ENCODE measurements at regions not wholly inside any gene's neighbourhood (a gene's known extent, or its start where the extent isn't known, plus 50 kb on each side); places are given as distances from the start of the nearest gene placed in this dataset.

DNA sequence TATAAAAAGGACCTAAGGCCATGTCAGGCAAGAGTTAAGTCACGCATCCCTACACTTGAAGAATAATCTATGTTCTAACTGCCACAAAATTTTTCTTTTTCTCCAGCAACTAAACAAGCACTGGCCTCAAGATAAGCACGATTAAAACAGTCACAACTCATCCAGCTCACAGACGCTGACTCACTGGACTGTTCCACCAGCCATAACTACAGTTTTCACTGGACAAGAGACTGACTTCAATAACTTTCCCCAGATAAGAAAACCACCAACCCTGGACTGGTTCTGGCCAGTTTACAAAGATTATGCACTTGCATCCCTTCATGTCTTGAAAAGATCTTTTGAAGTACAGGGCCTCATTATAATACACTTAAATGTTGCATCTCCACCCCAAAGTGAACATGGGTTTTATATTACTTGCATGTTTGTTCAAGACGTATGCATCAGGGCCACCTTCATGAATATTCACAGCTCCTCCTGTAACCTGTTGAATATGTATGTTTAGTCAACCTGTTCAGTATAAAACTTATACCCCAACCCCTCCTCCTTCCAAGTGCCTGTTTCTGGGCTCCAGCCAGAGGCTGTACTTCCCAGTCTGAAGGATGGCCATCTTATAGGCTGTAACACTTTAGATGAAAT is 129.3 kb upstream of the EPB41L4A start:
- Histone ChIP-seq H3K27me3 (replicated peaks in 2 of 5; ENCODE audit: control insufficient read depth in 4 of 5, insufficient read depth in 5 of 5, low read length in 4 of 5) (peaks cover 0 to 15% (median 2%) of the 10 kb centered on the region in 5 experiments), H3K9me3 (ENCODE audit: control extremely low read depth in 1 of 5, control insufficient read depth in 4 of 5, insufficient read depth in 2 of 5, low read depth in 1 of 5, low read length in 4 of 5) (no peaks in the 10 kb centered on the region), H3K4me3 (ENCODE audit: control insufficient read depth in 1 of 7, extremely low read depth in 1 of 7, insufficient read depth in 4 of 7, low read depth in 2 of 7, low read length in 6 of 7) (no peak overlapping the region), H3K36me3 (ENCODE audit: control insufficient read depth in 4 of 4, insufficient read depth in 4 of 4, low read length in 3 of 4) (no peaks in the 10 kb centered on the region), H3K4me1 (ENCODE audit: control extremely low read depth in 1 of 4, control insufficient read depth in 4 of 4, insufficient read depth in 4 of 4, low read length in 3 of 4) (no peaks in the 10 kb centered on the region), H3K27ac (ENCODE audit: insufficient read depth in 1 of 2, low read depth in 1 of 2, low read length in 2 of 2, poor library complexity in 1 of 2, severe bottlenecking in 2 of 2) (peak overlapping the region in 1 of 2 experiments; percentile 63)
- POLR2A ChIA-PET: no interaction called here
- DNase-seq: peak; percentile 47 to 88 (median 75)
- WGBS (ENCODE audit: insufficient coverage): 32% methylated on average over 3 of the region's 4 CpGs
- CTCF ChIA-PET: interaction anchor here (0.9 to 7.8 kb wide), 3 partner anchors 10 to 210 kb away, joined by 3 to 91 read pairs (median 4); no protein-coding TSS in a partner anchor

DNA sequence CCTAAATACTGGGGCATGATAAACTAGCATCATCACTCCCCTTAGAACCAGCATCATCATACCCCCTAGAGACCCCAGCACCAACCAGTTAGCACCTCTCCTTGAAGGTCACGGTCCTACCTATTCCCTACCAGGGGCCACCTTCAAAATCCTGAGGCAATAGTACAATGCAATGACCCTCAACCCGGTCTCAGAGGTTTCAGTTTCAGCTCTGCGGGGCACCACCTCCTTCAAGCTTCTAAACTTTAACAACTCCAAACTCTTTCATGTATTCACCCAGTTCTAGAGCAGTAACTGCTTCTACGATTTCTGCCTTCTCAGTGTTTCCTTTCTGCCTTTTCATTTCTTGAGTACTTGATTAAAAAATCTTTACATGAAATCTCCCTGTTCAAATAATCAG is 130.1 kb upstream of the EPB41L4A start:
- no peaks in the 10 kb centered on the region for H3K9me3 ChIP-seq (ENCODE audit: control extremely low read depth in 1 of 5, control insufficient read depth in 4 of 5, insufficient read depth in 2 of 5, low read depth in 1 of 5, low read length in 4 of 5)
- POLR2A ChIA-PET: no interaction called here
- CTCF ChIA-PET: interaction anchor here (7.8 kb wide), 1 partner anchor 209 kb away, joined by 91 read pairs; no protein-coding TSS in a partner anchor
- 86% methylated on average over 3 of the region's 4 CpGs for WGBS (ENCODE audit: insufficient coverage)
- H3K4me3 ChIP-seq (ENCODE audit: control insufficient read depth in 1 of 7, extremely low read depth in 1 of 7, insufficient read depth in 4 of 7, low read depth in 2 of 7, low read length in 6 of 7): no peak overlapping the region
- no peak for DNase-seq
- no peak overlapping the region for H3K27ac ChIP-seq (ENCODE audit: insufficient read depth in 1 of 2, low read depth in 1 of 2, low read length in 2 of 2, poor library complexity in 1 of 2, severe bottlenecking in 2 of 2)
- no peaks in the 10 kb centered on the region for H3K36me3 ChIP-seq (ENCODE audit: control insufficient read depth in 4 of 4, insufficient read depth in 4 of 4, low read length in 3 of 4)
- peaks cover 0 to 15% (median 2%) of the 10 kb centered on the region in 5 experiments for H3K27me3 ChIP-seq (replicated peaks in 2 of 5; ENCODE audit: control insufficient read depth in 4 of 5, insufficient read depth in 5 of 5, low read length in 4 of 5)
- H3K4me1 ChIP-seq (ENCODE audit: control extremely low read depth in 1 of 4, control insufficient read depth in 4 of 4, insufficient read depth in 4 of 4, low read length in 3 of 4): no peaks in the 10 kb centered on the region

DNA sequence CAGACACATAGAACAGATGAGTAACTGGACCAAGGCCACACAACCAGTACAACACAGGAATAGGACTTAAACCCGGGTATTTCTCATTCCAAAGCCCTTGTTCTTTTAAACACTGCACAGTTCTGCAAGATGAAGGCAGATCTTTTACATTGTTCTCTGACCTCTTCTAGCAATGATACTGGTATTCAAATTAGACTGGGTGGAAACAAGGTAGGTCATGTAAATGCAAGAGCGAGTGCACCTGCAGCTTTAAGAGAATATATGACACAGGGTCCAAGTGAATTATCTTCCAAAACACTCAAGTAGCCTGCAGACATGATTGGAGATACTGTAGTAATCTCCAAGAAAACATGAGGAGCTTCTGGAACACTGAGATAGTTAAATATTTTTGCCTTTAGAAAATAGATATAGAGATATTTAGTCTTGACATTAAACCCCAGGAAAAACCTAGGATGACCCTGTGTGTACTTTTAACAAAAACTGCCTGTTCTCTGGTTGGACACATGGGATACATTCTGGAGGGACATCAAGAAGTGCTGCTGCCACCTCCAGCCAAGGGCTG is 130.6 kb upstream of the EPB41L4A start:
- ChIA-PET POLR2A (no interaction called here), CTCF (interaction anchor here (7.8 kb wide), 1 partner anchor 209 kb away, joined by 91 read pairs; no protein-coding TSS in a partner anchor)
- peak in 1 of 3 donors; percentile 27 for DNase-seq
- H3K9me3 ChIP-seq (ENCODE audit: control extremely low read depth in 1 of 5, control insufficient read depth in 4 of 5, insufficient read depth in 2 of 5, low read depth in 1 of 5, low read length in 4 of 5): no peaks in the 10 kb centered on the region
- no peaks in the 10 kb centered on the region for H3K36me3 ChIP-seq (ENCODE audit: control insufficient read depth in 4 of 4, insufficient read depth in 4 of 4, low read length in 3 of 4)
- no CpG with 5 or more reads among the region's 2 CpGs for WGBS (ENCODE audit: insufficient coverage)
- no peaks in the 10 kb centered on the region for H3K4me1 ChIP-seq (ENCODE audit: control extremely low read depth in 1 of 4, control insufficient read depth in 4 of 4, insufficient read depth in 4 of 4, low read length in 3 of 4)
- peaks cover 0 to 15% (median 2%) of the 10 kb centered on the region in 5 experiments for H3K27me3 ChIP-seq (replicated peaks in 2 of 5; ENCODE audit: control insufficient read depth in 4 of 5, insufficient read depth in 5 of 5, low read length in 4 of 5)
- H3K27ac ChIP-seq (ENCODE audit: insufficient read depth in 1 of 2, low read depth in 1 of 2, low read length in 2 of 2, poor library complexity in 1 of 2, severe bottlenecking in 2 of 2): no peak overlapping the region
- no peak overlapping the region for H3K4me3 ChIP-seq (ENCODE audit: control insufficient read depth in 1 of 7, extremely low read depth in 1 of 7, insufficient read depth in 4 of 7, low read depth in 2 of 7, low read length in 6 of 7)

DNA sequence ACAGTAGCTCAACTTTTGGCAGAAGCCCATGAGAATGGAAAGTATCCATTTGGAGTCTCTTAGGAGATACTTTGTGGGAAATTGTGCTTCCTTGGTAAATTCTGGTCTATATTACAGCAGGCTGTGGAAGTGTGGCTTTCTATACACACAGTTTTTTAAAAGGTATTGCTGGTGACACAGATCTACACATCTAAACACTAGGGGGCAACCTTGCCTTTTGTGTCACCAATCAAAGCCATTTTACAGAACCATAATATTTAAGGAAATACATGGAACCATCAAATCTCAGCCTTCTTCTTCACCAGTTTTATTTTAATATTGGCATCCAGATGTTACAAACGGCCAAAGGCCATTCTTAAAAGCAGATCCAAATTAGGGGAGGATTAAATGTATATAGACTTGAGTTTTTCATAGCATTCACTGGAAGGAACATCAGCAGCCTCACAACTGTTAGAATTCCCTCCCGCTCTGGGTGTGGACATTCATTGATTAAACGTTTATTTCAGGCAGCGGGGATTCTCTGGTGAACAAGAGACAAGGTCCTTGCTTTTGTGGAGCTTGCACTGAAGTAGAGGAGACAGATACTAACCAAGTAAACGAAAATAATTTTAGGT is 132.4 kb upstream of the EPB41L4A start:
- peaks cover 0 to 22% (median 3%) of the 10 kb centered on the region in 5 experiments for H3K27me3 ChIP-seq (replicated peaks in 2 of 5; ENCODE audit: control insufficient read depth in 4 of 5, insufficient read depth in 5 of 5, low read length in 4 of 5)
- H3K4me3 ChIP-seq (ENCODE audit: control insufficient read depth in 1 of 7, extremely low read depth in 1 of 7, insufficient read depth in 4 of 7, low read depth in 2 of 7, low read length in 6 of 7): no peak overlapping the region
- ChIA-PET POLR2A (no interaction called here), CTCF (interaction anchor here (0.6 to 7.8 kb wide), 20 partner anchors 14 to 1056 kb away, joined by 3 to 91 read pairs (median 3); no protein-coding TSS in a partner anchor)
- no peaks in the 10 kb centered on the region for H3K36me3 ChIP-seq (ENCODE audit: control insufficient read depth in 4 of 4, insufficient read depth in 4 of 4, low read length in 3 of 4)
- peaks cover 0 to 3% (median 0%) of the 10 kb centered on the region in 4 experiments for H3K4me1 ChIP-seq (ENCODE audit: control extremely low read depth in 1 of 4, control insufficient read depth in 4 of 4, insufficient read depth in 4 of 4, low read length in 3 of 4)
- DNase-seq: peak; percentile 70 to 83 (median 73)
- 50% methylated on average over 2 of the region's 5 CpGs for WGBS (ENCODE audit: insufficient coverage)
- H3K27ac ChIP-seq (ENCODE audit: insufficient read depth in 1 of 2, low read depth in 1 of 2, low read length in 2 of 2, poor library complexity in 1 of 2, severe bottlenecking in 2 of 2): no peak overlapping the region
- no peaks in the 10 kb centered on the region for H3K9me3 ChIP-seq (ENCODE audit: control extremely low read depth in 1 of 5, control insufficient read depth in 4 of 5, insufficient read depth in 2 of 5, low read depth in 1 of 5, low read length in 4 of 5)

DNA sequence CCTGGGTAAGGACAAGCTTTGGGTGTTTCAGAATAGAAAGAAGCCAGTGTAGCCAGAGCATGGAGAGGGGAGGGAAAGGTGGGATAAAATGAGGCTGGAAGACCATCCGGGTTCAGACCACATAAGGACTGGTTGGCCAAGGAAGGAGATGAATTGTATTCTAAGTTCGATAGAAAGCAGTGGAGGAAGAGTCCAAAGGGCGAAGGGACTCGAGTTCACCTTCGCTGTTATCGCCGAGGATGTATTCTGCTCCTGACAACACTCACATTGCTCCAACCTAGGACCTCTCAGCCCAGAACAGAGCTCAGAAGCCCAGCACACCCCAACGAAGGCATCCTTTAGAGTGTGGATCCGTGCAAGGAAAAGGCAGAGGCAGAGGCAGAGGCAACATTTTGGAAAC is 133.1 kb upstream of the EPB41L4A start:
- WGBS (ENCODE audit: insufficient coverage): 95% methylated on average over 8 of the region's 9 CpGs
- ChIA-PET POLR2A (no interaction called here), CTCF (interaction anchor here (1.0 to 7.8 kb wide), 10 partner anchors 23 to 217 kb away, joined by 3 to 91 read pairs (median 3); no protein-coding TSS in a partner anchor)
- Histone ChIP-seq H3K27me3 (replicated peaks in 2 of 5; ENCODE audit: control insufficient read depth in 4 of 5, insufficient read depth in 5 of 5, low read length in 4 of 5) (peaks cover 0 to 22% (median 3%) of the 10 kb centered on the region in 5 experiments), H3K9me3 (ENCODE audit: control extremely low read depth in 1 of 5, control insufficient read depth in 4 of 5, insufficient read depth in 2 of 5, low read depth in 1 of 5, low read length in 4 of 5) (no peaks in the 10 kb centered on the region), H3K36me3 (ENCODE audit: control insufficient read depth in 4 of 4, insufficient read depth in 4 of 4, low read length in 3 of 4) (no peaks in the 10 kb centered on the region), H3K4me1 (ENCODE audit: control extremely low read depth in 1 of 4, control insufficient read depth in 4 of 4, insufficient read depth in 4 of 4, low read length in 3 of 4) (peaks cover 0 to 3% (median 0%) of the 10 kb centered on the region in 4 experiments), H3K27ac (ENCODE audit: insufficient read depth in 1 of 2, low read depth in 1 of 2, low read length in 2 of 2, poor library complexity in 1 of 2, severe bottlenecking in 2 of 2) (no peak overlapping the region), H3K4me3 (ENCODE audit: control insufficient read depth in 1 of 7, extremely low read depth in 1 of 7, insufficient read depth in 4 of 7, low read depth in 2 of 7, low read length in 6 of 7) (no peak overlapping the region)
- DNase-seq: no peak

DNA sequence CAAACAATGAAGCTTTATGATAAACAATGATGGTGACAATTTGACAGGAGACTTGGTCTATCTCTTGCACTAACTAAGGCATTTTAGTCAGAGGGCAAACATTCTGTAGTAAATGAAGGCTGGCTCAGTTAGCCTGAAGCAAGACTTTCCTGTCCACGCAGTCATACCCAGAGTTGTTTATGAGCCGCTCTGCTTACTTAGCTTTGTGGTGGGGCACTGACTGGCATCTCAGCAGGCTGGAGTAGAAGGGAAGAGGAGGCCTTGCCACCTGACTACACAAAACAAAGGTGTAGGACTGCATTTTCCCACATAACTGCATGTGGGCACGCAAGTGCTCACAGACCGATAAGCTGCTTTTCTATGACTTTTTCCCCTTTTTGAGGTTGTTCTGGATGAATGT is 133.7 kb upstream of the EPB41L4A start:
- Histone ChIP-seq H3K9me3 (ENCODE audit: control extremely low read depth in 1 of 5, control insufficient read depth in 4 of 5, insufficient read depth in 2 of 5, low read depth in 1 of 5, low read length in 4 of 5) (no peaks in the 10 kb centered on the region), H3K36me3 (ENCODE audit: control insufficient read depth in 4 of 4, insufficient read depth in 4 of 4, low read length in 3 of 4) (no peaks in the 10 kb centered on the region), H3K4me1 (ENCODE audit: control extremely low read depth in 1 of 4, control insufficient read depth in 4 of 4, insufficient read depth in 4 of 4, low read length in 3 of 4) (peaks cover 0 to 3% (median 0%) of the 10 kb centered on the region in 4 experiments), H3K4me3 (ENCODE audit: control insufficient read depth in 1 of 7, extremely low read depth in 1 of 7, insufficient read depth in 4 of 7, low read depth in 2 of 7, low read length in 6 of 7) (no peak overlapping the region), H3K27me3 (replicated peaks in 2 of 5; ENCODE audit: control insufficient read depth in 4 of 5, insufficient read depth in 5 of 5, low read length in 4 of 5) (peaks cover 0 to 25% (median 3%) of the 10 kb centered on the region in 5 experiments), H3K27ac (ENCODE audit: insufficient read depth in 1 of 2, low read depth in 1 of 2, low read length in 2 of 2, poor library complexity in 1 of 2, severe bottlenecking in 2 of 2) (no peak overlapping the region)
- no peak for DNase-seq
- POLR2A ChIA-PET: no interaction called here
- WGBS (ENCODE audit: insufficient coverage): 100% methylated on average over 2 of the region's 4 CpGs
- CTCF ChIA-PET: interaction anchor here (1.0 to 7.8 kb wide), 8 partner anchors 16 to 390 kb away, joined by 3 to 91 read pairs (median 3); no protein-coding TSS in a partner anchor

Data from common myeloid progenitor, CD34-positive (primary cell).